Astrocyte (in vitro differentiated cells and primary cell): ENCODE measurements at regions not wholly inside any gene's neighbourhood (a gene's known extent, or its start where the extent isn't known, plus 50 kb on each side); places are given as distances from the start of the nearest gene placed in this dataset.

Source experiments
- DNase-seq: peaks from one replicate; pipeline ENCODE4 v3.0.0-alpha.2; 2010; ENCODE audit warnings: low read depth
- FAIRE-seq: peaks from 2 replicates; lab custom pipeline; 2011; peaks lifted over from hg19 to GRCh38; lab: Jason Lieb, UNC
- H2AFZ ChIP-seq: 2 replicates; pipeline ENCODE4 v1.6.0; 2012; ENCODE audit warnings: low read depth, low read length, inconsistent platforms
- H3K27ac ChIP-seq: 2 replicates; pipeline ENCODE4 v1.5.1; 2011; ENCODE audit warnings: low read depth, low read length, inconsistent platforms
- H3K27me3 ChIP-seq: 2 replicates; pipeline ENCODE4 v1.6.0; 2011; ENCODE audit warnings: low read length, inconsistent platforms; ENCODE audit not compliant: insufficient read depth
- H3K36me3 ChIP-seq: 2 replicates; pipeline ENCODE4 v1.5.1; 2011; ENCODE audit warnings: low read length, inconsistent platforms; ENCODE audit not compliant: insufficient read depth
- H3K4me1 ChIP-seq: 2 replicates; pipeline ENCODE4 v1.5.1; 2011; ENCODE audit warnings: low read length, inconsistent platforms; ENCODE audit not compliant: insufficient read depth
- H3K4me2 ChIP-seq: 2 replicates; pipeline ENCODE4 v1.6.0; 2012; ENCODE audit warnings: low read length, inconsistent platforms
- H3K4me3 ChIP-seq: 2 replicates; pipeline ENCODE4 v1.5.1; 2011; ENCODE audit warnings: low read depth, mild to moderate bottlenecking, low read length, inconsistent platforms; ENCODE audit not compliant: insufficient read depth
- H3K79me2 ChIP-seq: 2 replicates; pipeline ENCODE4 v1.6.0; 2012; ENCODE audit warnings: mild to moderate bottlenecking, low read length, inconsistent platforms; ENCODE audit not compliant: insufficient read depth
- H3K9ac ChIP-seq: 2 replicates; pipeline ENCODE4 v1.6.0; 2012; ENCODE audit warnings: mild to moderate bottlenecking, low read length, inconsistent platforms
- H3K9me3 ChIP-seq: 2 replicates; pipeline ENCODE4 v1.5.1; 2012; ENCODE audit warnings: low read depth, mild to moderate bottlenecking, low read length, inconsistent platforms; ENCODE audit not compliant: insufficient read depth
- H4K20me1 ChIP-seq: 2 replicates; pipeline ENCODE4 v1.6.0; 2012; ENCODE audit warnings: low read length, inconsistent platforms; ENCODE audit not compliant: insufficient read depth
- H3K27ac Mint-ChIP-seq: one replicate; pipeline ENCODE4 v1.8.0; 2021; ENCODE audit warnings: mild to moderate bottlenecking, mixed read lengths; ENCODE audit not compliant: unreplicated experiment
- H3K27me3 Mint-ChIP-seq: one replicate; pipeline ENCODE4 v1.8.0; 2021; ENCODE audit warnings: low read depth, mixed read lengths; ENCODE audit not compliant: unreplicated experiment
- H3K36me3 Mint-ChIP-seq: one replicate; pipeline ENCODE4 v1.8.0; 2021; ENCODE audit warnings: low read depth, mixed read lengths; ENCODE audit not compliant: unreplicated experiment
- H3K4me1 Mint-ChIP-seq: one replicate; pipeline ENCODE4 v1.8.0; 2021; ENCODE audit warnings: low read depth, mixed read lengths; ENCODE audit not compliant: unreplicated experiment
- H3K4me3 Mint-ChIP-seq: one replicate; pipeline ENCODE4 v1.8.0; 2021; ENCODE audit warnings: mild to moderate bottlenecking, moderate library complexity, mixed read lengths; ENCODE audit not compliant: unreplicated experiment
- H3K9me3 Mint-ChIP-seq: one replicate; pipeline ENCODE4 v1.8.0; 2021; ENCODE audit warnings: mild to moderate bottlenecking, mixed read lengths; ENCODE audit not compliant: unreplicated experiment
- EZH2 ChIP-seq: IDR thresholded peaks from 2 replicates; pipeline ENCODE4 v1.6.1; 2012; ENCODE audit warnings: mild to moderate bottlenecking, low read length, inconsistent platforms; ENCODE audit not compliant: insufficient read depth
- TF ChIP-seq, protein P1 (sequence below): IDR thresholded peaks from 2 replicates; pipeline ENCODE4 v1.5.1; 2011; ENCODE audit warnings: low read depth, mild to moderate bottlenecking, inconsistent platforms, low read length, moderate library complexity; ENCODE audit not compliant: insufficient read depth

DNA sequence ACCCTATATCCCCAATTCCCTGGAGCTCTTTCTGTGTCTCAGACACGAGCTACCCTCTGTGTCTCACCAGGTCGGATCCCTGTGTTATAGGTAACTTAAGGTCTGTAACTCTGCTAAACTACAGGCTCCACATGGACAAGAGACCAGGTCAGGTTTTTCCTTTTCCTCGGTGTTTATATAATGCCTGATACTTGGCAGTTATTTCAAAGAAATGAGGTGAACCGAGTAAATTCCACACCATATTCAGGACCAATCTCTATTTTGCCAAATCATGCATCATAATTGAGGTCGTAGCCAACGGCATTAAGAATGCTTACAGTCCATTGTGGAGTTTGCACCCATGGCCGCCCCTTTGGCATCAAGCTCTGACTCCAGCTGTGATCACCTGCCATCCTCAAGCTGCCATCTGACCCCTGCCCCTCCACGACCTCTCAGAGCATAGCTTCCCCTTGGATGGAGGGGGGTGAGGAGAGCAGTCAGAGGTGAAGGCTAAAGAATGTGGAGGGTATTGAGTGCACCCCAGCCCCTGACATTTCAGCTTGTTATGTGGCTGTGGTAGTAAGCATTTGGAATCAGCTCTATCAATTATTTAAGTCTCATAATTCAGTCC lies 434.7 kb upstream of the RBFOX1 start:
- Histone ChIP-seq H3K27ac (no peak overlapping the region), H3K27me3 (no peaks in the 10 kb centered on the region), H3K36me3 (no peaks in the 10 kb centered on the region), H3K4me1 (no peaks in the 10 kb centered on the region), H3K79me2 (no peaks in the 10 kb centered on the region), H2AFZ (no peak overlapping the region), H3K4me3 (no peak overlapping the region), H3K9ac (no peak overlapping the region), H3K4me2 (no peak overlapping the region), H4K20me1 (no peaks in the 10 kb centered on the region), H3K9me3 (peaks cover 5% of the 10 kb centered on the region)
- H3K36me3 Mint-ChIP-seq = no peaks in the 10 kb centered on the region
- no peak overlapping the region for H3K27ac Mint-ChIP-seq
- TF ChIP-seq EZH2 = no peak
- TF ChIP-seq, protein P1, sequence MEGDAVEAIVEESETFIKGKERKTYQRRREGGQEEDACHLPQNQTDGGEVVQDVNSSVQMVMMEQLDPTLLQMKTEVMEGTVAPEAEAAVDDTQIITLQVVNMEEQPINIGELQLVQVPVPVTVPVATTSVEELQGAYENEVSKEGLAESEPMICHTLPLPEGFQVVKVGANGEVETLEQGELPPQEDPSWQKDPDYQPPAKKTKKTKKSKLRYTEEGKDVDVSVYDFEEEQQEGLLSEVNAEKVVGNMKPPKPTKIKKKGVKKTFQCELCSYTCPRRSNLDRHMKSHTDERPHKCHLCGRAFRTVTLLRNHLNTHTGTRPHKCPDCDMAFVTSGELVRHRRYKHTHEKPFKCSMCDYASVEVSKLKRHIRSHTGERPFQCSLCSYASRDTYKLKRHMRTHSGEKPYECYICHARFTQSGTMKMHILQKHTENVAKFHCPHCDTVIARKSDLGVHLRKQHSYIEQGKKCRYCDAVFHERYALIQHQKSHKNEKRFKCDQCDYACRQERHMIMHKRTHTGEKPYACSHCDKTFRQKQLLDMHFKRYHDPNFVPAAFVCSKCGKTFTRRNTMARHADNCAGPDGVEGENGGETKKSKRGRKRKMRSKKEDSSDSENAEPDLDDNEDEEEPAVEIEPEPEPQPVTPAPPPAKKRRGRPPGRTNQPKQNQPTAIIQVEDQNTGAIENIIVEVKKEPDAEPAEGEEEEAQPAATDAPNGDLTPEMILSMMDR = no peak
- FAIRE-seq = no peak
- H3K4me3 Mint-ChIP-seq = no peak overlapping the region
- peaks cover 1% of the 10 kb centered on the region for H3K4me1 Mint-ChIP-seq
- DNase-seq = no peak
- H3K27me3 Mint-ChIP-seq = peaks cover 1% of the 10 kb centered on the region
- peaks cover 2% of the 10 kb centered on the region for H3K9me3 Mint-ChIP-seq

DNA sequence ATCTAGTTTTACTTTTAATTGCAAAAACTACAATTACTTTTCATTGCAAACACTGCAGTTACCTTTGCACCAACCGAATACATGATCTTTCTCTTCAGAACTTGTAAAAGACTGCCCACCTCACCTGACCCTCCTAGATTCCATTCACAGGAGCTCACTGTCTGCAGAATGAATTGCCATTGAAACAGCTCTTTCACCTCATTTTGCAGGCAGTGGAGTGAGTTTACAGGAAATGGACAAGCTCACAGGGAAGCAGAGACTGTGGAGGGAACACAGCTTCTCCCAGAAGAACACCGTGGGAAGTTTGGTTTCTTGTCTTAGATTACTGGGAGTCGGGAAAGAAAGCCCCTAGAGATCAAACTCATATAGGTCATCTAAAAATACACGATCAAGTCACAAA lies 439.7 kb upstream of the RBFOX1 start:
- FAIRE-seq = no peak
- Histone ChIP-seq H2AFZ (no peak overlapping the region), H3K9ac (no peak overlapping the region), H4K20me1 (no peaks in the 10 kb centered on the region), H3K4me2 (no peak overlapping the region), H3K79me2 (no peaks in the 10 kb centered on the region), H3K9me3 (peaks cover 3% of the 10 kb centered on the region), H3K27me3 (no peaks in the 10 kb centered on the region), H3K4me3 (no peak overlapping the region), H3K27ac (no peak overlapping the region), H3K4me1 (no peaks in the 10 kb centered on the region), H3K36me3 (no peaks in the 10 kb centered on the region)
- Mint-ChIP-seq H3K4me3 (no peak overlapping the region), H3K36me3 (no peaks in the 10 kb centered on the region), H3K4me1 (peaks cover 6% of the 10 kb centered on the region), H3K27me3 (no peaks in the 10 kb centered on the region), H3K27ac (no peak overlapping the region), H3K9me3 (no peaks in the 10 kb centered on the region)
- TF ChIP-seq, protein P1 = no peak
- no peak for TF ChIP-seq EZH2
- DNase-seq = no peak

DNA sequence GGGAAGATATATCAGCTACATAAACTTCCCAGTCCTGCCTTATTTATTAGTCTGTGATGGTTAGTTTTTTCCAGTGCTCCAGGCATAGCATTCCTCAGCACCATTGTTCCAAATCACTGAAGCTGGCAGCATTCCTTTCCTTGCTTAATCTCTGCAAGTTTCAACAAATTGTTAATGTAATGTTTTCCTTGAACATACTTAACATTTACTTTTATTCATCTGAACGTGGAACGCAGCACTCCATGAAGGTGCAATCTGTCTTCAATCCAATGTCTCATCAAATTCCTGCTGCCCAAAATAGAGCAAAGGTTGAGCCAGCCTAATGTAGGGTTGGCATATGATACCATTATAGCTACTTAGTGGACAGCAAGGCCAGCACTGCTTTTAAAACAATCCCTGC lies 441.1 kb upstream of the RBFOX1 start:
- H3K4me2 ChIP-seq = no peak overlapping the region
- H3K36me3 ChIP-seq = no peaks in the 10 kb centered on the region
- no peaks in the 10 kb centered on the region for H3K79me2 ChIP-seq
- DNase-seq (no peak), FAIRE-seq (no peak)
- H3K27me3 ChIP-seq = no peaks in the 10 kb centered on the region
- Mint-ChIP-seq H3K36me3 (no peaks in the 10 kb centered on the region), H3K4me3 (no peak overlapping the region), H3K4me1 (peaks cover 6% of the 10 kb centered on the region), H3K27ac (no peak overlapping the region), H3K27me3 (no peaks in the 10 kb centered on the region), H3K9me3 (peaks cover 4% of the 10 kb centered on the region)
- H4K20me1 ChIP-seq = no peaks in the 10 kb centered on the region
- no peak overlapping the region for H2AFZ ChIP-seq
- no peak for TF ChIP-seq EZH2
- TF ChIP-seq, protein P1 = no peak
- H3K4me1 ChIP-seq = no peaks in the 10 kb centered on the region
- H3K4me3 ChIP-seq = no peak overlapping the region
- no peak overlapping the region for H3K27ac ChIP-seq
- H3K9me3 ChIP-seq = no peaks in the 10 kb centered on the region
- H3K9ac ChIP-seq = no peak overlapping the region
